ENCODE measurements at regions not wholly inside any gene's neighbourhood (a gene's known extent, or its start where the extent isn't known, plus 50 kb on each side); places are given as distances from the start of the nearest gene placed in this dataset.
"Not testable (repeated sequence)": the region's sequence is repeated elsewhere in the genome, so short reads cannot be mapped to it uniquely, and the experiment has no call there.

DNA sequence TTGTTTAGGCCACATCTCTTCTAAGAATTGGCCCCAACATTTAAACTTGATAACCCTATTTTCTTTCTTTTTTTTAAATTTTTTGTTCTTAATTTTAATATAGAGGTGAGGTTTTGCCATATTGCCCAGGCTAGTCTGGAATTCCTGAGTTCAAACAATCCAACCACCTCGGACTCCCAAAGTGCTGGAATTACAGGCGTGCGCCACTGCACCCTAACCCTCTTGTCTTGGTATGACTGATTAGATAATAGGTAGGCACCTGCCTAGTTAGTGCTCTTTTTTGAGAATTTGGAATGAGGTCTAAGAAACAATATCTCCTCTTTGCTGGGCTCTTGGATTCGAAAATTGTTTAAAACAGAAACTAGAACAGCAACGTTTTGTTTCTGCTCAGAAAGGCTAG, 116.4 kb upstream of the GOLGA6L6 start:
- Histone ChIP-seq H3K4me1 (no peaks in the 10 kb centered on the region), H3K4me3 (replicated peaks in 1 of 3) (no peak overlapping the region), H3K9me3 (no peaks in the 10 kb centered on the region), H3K36me3 (no peaks in the 10 kb centered on the region), H3K27me3 (no peaks in the 10 kb centered on the region), H3K27ac (no peak overlapping the region)
- DNase-seq = no peak
- intact Hi-C loops (cut with DNase I) = no loop called here
- TF ChIP-seq CTCF (IDR thresholded peaks at IDR 0.05) (no peak), POLR2A (IDR thresholded peaks at IDR 0.05) (no peak)
- 54 to 55% methylated on average over 5 of the region's 5 CpGs for WGBS, 2 donors

GRCh38 chr15:20657084-20657483, 115.5 kb upstream of the GOLGA6L6 start:
- H3K4me3 ChIP-seq (replicated peaks in 1 of 3) = no peak overlapping the region
- H3K27ac ChIP-seq = no peak overlapping the region
- H3K27me3 ChIP-seq = no peaks in the 10 kb centered on the region
- intact Hi-C loops (cut with DNase I) = no loop called here
- no peak for DNase-seq
- no peaks in the 10 kb centered on the region for H3K36me3 ChIP-seq
- no peaks in the 10 kb centered on the region for H3K9me3 ChIP-seq
- H3K4me1 ChIP-seq = no peaks in the 10 kb centered on the region
- WGBS, 2 donors = 92% methylated on average over 1 of the region's 1 CpG
- no peak for TF ChIP-seq POLR2A (IDR thresholded peaks at IDR 0.05)
- no peak for TF ChIP-seq CTCF (IDR thresholded peaks at IDR 0.05)

- no peaks in the 10 kb centered on the region for H3K36me3 ChIP-seq
- no peak overlapping the region for H3K4me3 ChIP-seq (replicated peaks in 1 of 3)
- H3K9me3 ChIP-seq = no peaks in the 10 kb centered on the region
- WGBS, 2 donors = 87 to 88% methylated on average over 2 of the region's 2 CpGs
- H3K27me3 ChIP-seq = no peaks in the 10 kb centered on the region
- H3K27ac ChIP-seq = no peak overlapping the region
- DNase-seq = no peak
- intact Hi-C loops (cut with DNase I) = no loop called here
- no peak for TF ChIP-seq CTCF (IDR thresholded peaks at IDR 0.05)
- no peak for TF ChIP-seq POLR2A (IDR thresholded peaks at IDR 0.05)
- no peaks in the 10 kb centered on the region for H3K4me1 ChIP-seq
Observed at GRCh38 chr15:20652914-20653313, 111.3 kb upstream of the GOLGA6L6 start.

GRCh38 chr15:20648402-20648975, 106.9 kb upstream of the GOLGA6L6 start:
- H3K4me3 ChIP-seq (replicated peaks in 1 of 3); H3K4me1 ChIP-seq; H3K27me3 ChIP-seq; H3K27ac ChIP-seq; intact Hi-C loops (cut with DNase I); DNase-seq; H3K36me3 ChIP-seq; H3K9me3 ChIP-seq: not testable (repeated sequence)
- WGBS, 2 donors = 82% methylated on average over 6 of the region's 6 CpGs

DNA sequence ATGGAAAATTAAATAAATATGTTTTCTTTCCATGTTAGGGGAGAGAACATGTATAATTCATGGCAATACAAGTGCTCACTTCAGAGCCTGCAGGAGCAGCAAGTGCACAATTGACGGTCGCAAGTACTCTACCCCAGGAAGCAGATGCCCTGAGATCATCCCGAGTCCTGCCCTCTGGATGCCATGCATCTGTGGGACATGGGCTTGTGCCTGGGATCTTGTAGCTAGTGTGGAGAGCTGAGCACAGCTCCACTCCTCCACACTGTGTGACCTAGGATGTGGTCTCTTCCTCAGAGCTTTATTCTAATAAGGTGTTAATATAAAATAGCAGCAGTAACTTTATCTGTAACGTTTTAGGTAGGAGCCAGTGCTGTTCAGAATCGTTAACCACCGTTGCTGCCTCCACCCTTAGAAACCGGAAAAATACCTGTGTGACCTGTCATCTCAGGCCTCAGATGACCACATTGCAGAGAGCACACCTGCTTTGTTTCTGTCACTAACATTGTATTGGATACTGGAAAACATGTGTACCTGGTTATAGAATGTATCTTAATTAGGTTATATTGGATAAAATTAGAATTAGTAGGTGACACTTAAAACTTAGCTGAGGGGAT, 105.0 kb upstream of the GOLGA6L6 start:
- no peak for DNase-seq
- no peaks in the 10 kb centered on the region for H3K36me3 ChIP-seq
- WGBS, 2 donors = 68 to 77% methylated on average over 7 of the region's 7 CpGs
- no peaks in the 10 kb centered on the region for H3K9me3 ChIP-seq
- intact Hi-C loops (cut with DNase I) = no loop called here
- no peaks in the 10 kb centered on the region for H3K27me3 ChIP-seq
- H3K4me1 ChIP-seq = no peaks in the 10 kb centered on the region
- TF ChIP-seq CTCF (IDR thresholded peaks at IDR 0.05) (no peak), POLR2A (IDR thresholded peaks at IDR 0.05) (no peak)
- no peak overlapping the region for H3K27ac ChIP-seq
- H3K4me3 ChIP-seq (replicated peaks in 1 of 3) = no peak overlapping the region
